Glutamatergic neuron (in vitro differentiated cells): ENCODE measurements at regions not wholly inside any gene's neighbourhood (a gene's known extent, or its start where the extent isn't known, plus 50 kb on each side); places are given as distances from the start of the nearest gene placed in this dataset.
"Not testable (repeated sequence)": the region's sequence is repeated elsewhere in the genome, so short reads cannot be mapped to it uniquely, and the experiment has no call there.

Experiments used
- DNase-seq: peaks from one replicate; pipeline ENCODE4 v3.0.0; 2022
- H3K27ac Mint-ChIP-seq: one replicate; pipeline ENCODE4 v1.8.0; 2020; ENCODE audit warnings: mild to moderate bottlenecking, mixed read lengths, inconsistent platforms; ENCODE audit not compliant: unreplicated experiment
- H3K27me3 Mint-ChIP-seq: one replicate; pipeline ENCODE4 v1.8.0; 2020; ENCODE audit warnings: mild to moderate bottlenecking, moderate library complexity, mixed read lengths, inconsistent platforms; ENCODE audit not compliant: unreplicated experiment
- H3K36me3 Mint-ChIP-seq: one replicate; pipeline ENCODE4 v1.8.0; 2020; ENCODE audit warnings: mild to moderate bottlenecking, mixed read lengths, inconsistent platforms; ENCODE audit not compliant: unreplicated experiment
- H3K4me1 Mint-ChIP-seq: one replicate; pipeline ENCODE4 v1.8.0; 2020; ENCODE audit warnings: mild to moderate bottlenecking, low read depth, mixed read lengths, inconsistent platforms; ENCODE audit not compliant: unreplicated experiment
- H3K4me3 Mint-ChIP-seq: one replicate; pipeline ENCODE4 v1.8.0; 2020; ENCODE audit warnings: mild to moderate bottlenecking, mixed read lengths, inconsistent platforms; ENCODE audit not compliant: unreplicated experiment
- H3K9me3 Mint-ChIP-seq: one replicate; pipeline ENCODE4 v1.8.0; 2020; ENCODE audit warnings: mild to moderate bottlenecking, moderate library complexity, mixed read lengths, inconsistent platforms; ENCODE audit not compliant: unreplicated experiment
- TF ChIP-seq, protein P1 (sequence below): fragments of 200-600 bp; sonication (generic); IDR thresholded peaks from one replicate; pipeline ENCODE4 v1.5.0; 2021; ENCODE audit not compliant: partially characterized antibody, unreplicated experiment

DNA sequence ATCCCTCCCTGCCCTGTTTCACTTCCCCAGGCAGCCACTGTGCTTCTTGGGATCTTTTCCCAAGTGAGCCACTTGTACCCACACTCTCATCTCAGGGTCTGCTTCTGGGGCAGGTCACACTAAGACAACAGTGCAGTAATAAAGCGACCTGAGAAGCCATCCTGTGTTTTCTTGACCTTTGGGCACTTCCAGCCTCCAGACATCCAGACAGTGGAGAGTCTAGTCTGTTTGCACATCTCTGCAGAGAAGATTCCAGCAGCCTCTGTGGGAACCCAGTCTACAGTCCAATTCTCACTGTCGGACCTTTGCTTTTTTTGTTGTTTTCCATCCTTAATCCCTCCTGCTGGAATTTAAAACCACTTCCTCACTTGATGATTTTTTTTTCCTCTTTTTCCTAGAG is 50.3 kb upstream of the ATP6AP2 start:
- DNase-seq, result no peak
- H3K27ac Mint-ChIP-seq, result no peak overlapping the region
- no peaks in the 10 kb centered on the region for H3K9me3 Mint-ChIP-seq
- TF ChIP-seq, protein P1, sequence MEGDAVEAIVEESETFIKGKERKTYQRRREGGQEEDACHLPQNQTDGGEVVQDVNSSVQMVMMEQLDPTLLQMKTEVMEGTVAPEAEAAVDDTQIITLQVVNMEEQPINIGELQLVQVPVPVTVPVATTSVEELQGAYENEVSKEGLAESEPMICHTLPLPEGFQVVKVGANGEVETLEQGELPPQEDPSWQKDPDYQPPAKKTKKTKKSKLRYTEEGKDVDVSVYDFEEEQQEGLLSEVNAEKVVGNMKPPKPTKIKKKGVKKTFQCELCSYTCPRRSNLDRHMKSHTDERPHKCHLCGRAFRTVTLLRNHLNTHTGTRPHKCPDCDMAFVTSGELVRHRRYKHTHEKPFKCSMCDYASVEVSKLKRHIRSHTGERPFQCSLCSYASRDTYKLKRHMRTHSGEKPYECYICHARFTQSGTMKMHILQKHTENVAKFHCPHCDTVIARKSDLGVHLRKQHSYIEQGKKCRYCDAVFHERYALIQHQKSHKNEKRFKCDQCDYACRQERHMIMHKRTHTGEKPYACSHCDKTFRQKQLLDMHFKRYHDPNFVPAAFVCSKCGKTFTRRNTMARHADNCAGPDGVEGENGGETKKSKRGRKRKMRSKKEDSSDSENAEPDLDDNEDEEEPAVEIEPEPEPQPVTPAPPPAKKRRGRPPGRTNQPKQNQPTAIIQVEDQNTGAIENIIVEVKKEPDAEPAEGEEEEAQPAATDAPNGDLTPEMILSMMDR, result no peak
- no peaks in the 10 kb centered on the region for H3K36me3 Mint-ChIP-seq
- peaks cover 3% of the 10 kb centered on the region for H3K27me3 Mint-ChIP-seq
- no peak overlapping the region for H3K4me3 Mint-ChIP-seq
- H3K4me1 Mint-ChIP-seq, result peaks cover 1% of the 10 kb centered on the region

DNA sequence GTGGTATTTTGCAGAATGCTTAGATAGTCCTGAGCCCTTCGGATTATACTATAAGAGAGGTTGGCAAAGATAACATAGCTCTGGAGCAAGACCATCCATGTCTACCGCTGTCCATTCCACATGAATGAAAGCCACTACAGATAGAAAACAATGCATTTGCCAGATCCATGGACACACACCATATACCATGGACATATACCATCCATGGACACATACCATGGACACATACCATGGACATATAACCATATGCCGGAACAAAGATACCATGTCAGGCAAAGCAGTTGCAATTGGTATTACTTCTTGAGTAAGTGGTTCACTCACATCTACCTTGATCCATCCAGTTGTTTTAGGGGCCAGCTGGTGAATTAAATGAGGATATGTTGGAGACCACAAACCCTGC is 53.2 kb upstream of the ATP6AP2 start:
- peaks cover 3% of the 10 kb centered on the region for H3K27me3 Mint-ChIP-seq
- TF ChIP-seq, protein P1, result no peak
- H3K4me3 Mint-ChIP-seq, result no peak overlapping the region
- H3K36me3 Mint-ChIP-seq, result no peaks in the 10 kb centered on the region
- H3K9me3 Mint-ChIP-seq, result no peaks in the 10 kb centered on the region
- H3K27ac Mint-ChIP-seq, result no peak overlapping the region
- no peak for DNase-seq
- H3K4me1 Mint-ChIP-seq, result peaks cover 1% of the 10 kb centered on the region

DNA sequence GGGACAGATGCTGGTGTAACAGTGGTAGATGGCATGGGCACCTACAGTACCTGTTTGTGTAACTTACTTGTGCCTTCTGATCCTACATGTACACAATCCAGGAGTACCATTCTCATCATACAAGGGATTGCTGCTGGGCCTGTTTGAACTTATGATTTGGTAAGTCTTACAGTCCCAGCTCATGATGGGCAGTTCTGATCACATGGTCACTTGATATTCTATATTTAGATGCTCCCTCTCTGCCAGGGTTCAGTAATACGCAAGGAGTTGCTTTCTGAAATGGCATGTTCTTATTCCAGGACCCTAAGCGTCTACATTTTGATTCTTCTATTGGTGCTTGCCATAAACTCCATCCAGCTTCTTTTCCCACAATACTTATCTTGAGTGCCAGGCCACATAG is 54.4 kb upstream of the ATP6AP2 start:
- H3K27me3 Mint-ChIP-seq, result peaks cover 3% of the 10 kb centered on the region
- H3K4me1 Mint-ChIP-seq, result peaks cover 1% of the 10 kb centered on the region
- no peak for DNase-seq
- no peak overlapping the region for H3K27ac Mint-ChIP-seq
- no peaks in the 10 kb centered on the region for H3K36me3 Mint-ChIP-seq
- H3K4me3 Mint-ChIP-seq, result no peak overlapping the region
- TF ChIP-seq, protein P1, result no peak
- H3K9me3 Mint-ChIP-seq, result no peaks in the 10 kb centered on the region

DNA sequence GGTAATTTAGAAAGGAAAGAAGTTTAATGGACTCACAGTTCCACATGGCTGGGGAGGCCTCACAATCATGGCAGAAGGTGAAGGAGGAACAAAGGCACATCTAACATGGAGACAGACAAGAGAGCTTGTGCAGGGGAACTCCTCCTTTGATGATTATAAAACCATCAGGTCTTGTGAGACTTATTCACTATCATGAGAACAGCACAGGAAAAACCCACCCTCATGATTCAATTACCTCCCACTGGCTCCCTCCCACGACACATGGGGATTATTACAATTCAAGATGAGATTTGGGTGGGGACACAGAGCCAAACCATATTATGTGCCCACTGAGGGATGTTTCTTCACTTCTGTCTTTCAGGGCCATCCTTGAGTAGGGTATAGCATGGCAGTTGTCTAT is 54.9 kb upstream of the ATP6AP2 start:
- H3K9me3 Mint-ChIP-seq, DNase-seq, H3K4me1 Mint-ChIP-seq, H3K4me3 Mint-ChIP-seq, H3K27ac Mint-ChIP-seq, H3K36me3 Mint-ChIP-seq, H3K27me3 Mint-ChIP-seq: not testable (repeated sequence)

DNA sequence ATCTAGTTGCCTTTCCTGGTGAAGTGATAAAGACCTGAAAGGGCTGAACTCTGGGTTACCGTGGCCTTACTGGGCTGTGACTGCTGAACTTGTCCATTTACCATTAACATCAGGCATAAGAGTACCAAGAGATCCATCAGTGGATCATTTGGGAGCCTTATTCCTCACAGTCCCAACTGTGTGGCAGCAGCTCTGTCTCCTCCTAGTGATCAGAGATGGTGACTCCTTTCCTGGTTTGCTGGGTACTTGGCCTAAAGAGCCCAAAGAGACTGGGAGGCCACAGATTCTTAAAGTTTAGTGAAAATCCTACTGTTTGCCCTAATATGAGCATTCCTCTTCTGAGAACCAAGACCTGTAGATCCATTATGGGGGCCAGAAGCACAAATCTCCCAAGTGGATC is 56.3 kb upstream of the ATP6AP2 start:
- Mint-ChIP-seq H3K4me1 (no peaks in the 10 kb centered on the region), H3K27me3 (peaks cover 3% of the 10 kb centered on the region), H3K9me3 (peaks cover 1% of the 10 kb centered on the region), H3K36me3 (no peaks in the 10 kb centered on the region), H3K27ac (no peak overlapping the region), H3K4me3 (no peak overlapping the region)
- DNase-seq, result no peak
- TF ChIP-seq, protein P1, result no peak

DNA sequence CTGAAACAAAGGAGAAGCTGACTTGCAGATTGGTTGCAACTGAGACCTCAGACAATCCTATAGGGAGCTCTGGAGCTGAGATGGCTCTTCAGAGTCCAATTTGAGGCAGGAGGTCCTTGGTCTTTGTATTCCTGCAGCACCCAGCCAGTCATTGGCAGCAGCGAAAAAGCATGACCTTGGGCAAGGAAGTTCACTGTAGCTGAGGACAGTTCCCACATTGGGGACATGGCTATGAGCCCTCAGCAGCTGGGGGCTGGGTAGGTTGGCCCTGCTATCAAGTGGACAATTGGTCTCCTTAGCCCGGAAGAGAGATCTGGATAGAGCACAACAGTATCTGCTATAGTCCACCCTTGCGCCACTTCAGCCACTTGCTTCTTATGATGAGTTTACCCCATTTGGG is 56.9 kb upstream of the ATP6AP2 start:
- H3K4me3 Mint-ChIP-seq, result no peak overlapping the region
- no peak for DNase-seq
- H3K9me3 Mint-ChIP-seq, result peaks cover 1% of the 10 kb centered on the region
- no peak overlapping the region for H3K27ac Mint-ChIP-seq
- no peaks in the 10 kb centered on the region for H3K4me1 Mint-ChIP-seq
- H3K27me3 Mint-ChIP-seq, result peaks cover 3% of the 10 kb centered on the region
- TF ChIP-seq, protein P1, result no peak
- H3K36me3 Mint-ChIP-seq, result no peaks in the 10 kb centered on the region
